ENCODE measurements at regions not wholly inside any gene's neighbourhood (a gene's known extent, or its start where the extent isn't known, plus 50 kb on each side); places are given as distances from the start of the nearest gene placed in this dataset.

DNA sequence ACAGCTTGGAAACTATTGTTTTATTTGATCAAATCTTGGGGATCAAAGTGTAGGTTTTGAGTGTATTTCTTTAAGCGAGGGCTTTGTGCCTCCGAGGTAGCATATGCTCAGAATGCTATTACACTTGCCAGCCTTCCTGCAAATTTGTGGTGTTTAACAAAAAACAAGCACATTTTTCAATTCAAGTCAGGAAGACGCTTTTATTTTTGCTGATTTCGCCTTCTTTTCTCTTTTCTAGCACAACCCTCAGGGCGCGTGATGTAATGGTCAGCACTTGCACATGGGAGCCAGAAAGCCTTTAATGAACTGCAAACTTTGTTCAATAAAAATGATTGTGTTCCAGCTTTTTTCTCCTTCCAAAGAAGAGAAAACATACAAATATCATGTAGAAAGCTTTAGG, 466.5 kb downstream of the PRKD1 start:
- WGBS, 3 donors = 77 to 82% (median 78%) methylated on average over 6 of the region's 6 CpGs
- Histone ChIP-seq H3K4me1 (ENCODE audit: insufficient read depth) (no peaks in the 10 kb centered on the region), H3K36me3 (no peaks in the 10 kb centered on the region), H3K4me3 (no peak overlapping the region), H3K27me3 (no peaks in the 10 kb centered on the region), H3K9me3 (no peaks in the 10 kb centered on the region), H3K27ac (no peak overlapping the region)
- no peak for TF ChIP-seq EP300 (IDR thresholded peaks at IDR 0.05)
- DNase-seq = no peak
- intact Hi-C loops (cut with DNase I) = no loop called here

DNA sequence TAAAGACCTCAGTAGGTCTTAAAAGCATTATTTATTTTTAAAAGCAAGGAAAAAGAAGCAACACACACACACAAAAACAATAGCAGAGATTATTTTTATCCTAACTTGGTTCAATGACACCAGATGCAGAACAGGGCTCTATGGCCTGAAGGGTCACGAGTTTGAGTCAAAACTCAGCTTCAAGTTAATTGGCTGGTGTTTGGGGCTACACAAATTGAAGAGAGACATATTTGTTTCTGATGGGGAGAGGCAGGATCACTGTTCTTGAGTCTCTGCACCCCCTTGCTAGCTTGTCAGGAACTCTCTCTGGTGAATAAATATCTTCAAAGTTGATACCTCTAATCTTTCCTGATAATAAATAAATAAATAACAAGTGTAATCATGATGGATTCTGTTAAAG, 466.1 kb downstream of the PRKD1 start:
- no peaks in the 10 kb centered on the region for H3K36me3 ChIP-seq
- 48 to 68% (median 51%) methylated on average over 1 of the region's 1 CpG for WGBS, 3 donors
- no peak for DNase-seq
- no peak overlapping the region for H3K4me3 ChIP-seq
- H3K27ac ChIP-seq = no peak overlapping the region
- intact Hi-C loops (cut with DNase I) = no loop called here
- no peaks in the 10 kb centered on the region for H3K4me1 ChIP-seq (ENCODE audit: insufficient read depth)
- no peak for TF ChIP-seq POLR2A (IDR thresholded peaks at IDR 0.05)
- H3K27me3 ChIP-seq = no peaks in the 10 kb centered on the region
- H3K9me3 ChIP-seq = no peaks in the 10 kb centered on the region

DNA sequence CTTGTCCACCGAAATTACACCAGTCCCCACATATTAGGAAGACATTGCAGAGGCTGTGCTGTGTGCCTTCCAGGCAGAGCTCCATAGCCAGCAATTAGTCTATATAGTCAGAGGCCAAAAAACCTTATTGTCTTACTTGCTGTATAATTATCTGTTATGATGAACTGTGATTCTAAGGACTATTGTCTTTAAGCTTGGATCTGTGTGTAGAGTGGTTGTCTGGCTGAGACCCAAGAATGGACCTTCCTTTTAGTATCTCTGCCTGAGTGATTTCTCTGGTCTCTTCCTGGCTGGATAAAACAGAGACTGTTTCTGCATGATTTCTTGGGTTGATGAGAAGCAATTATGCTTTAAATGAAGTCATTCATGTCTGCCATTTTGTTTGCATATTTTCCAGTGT, 465.3 kb downstream of the PRKD1 start:
- Histone ChIP-seq H3K4me3 (no peak overlapping the region), H3K9me3 (no peaks in the 10 kb centered on the region), H3K27ac (no peak overlapping the region), H3K27me3 (no peaks in the 10 kb centered on the region), H3K36me3 (no peaks in the 10 kb centered on the region), H3K4me1 (ENCODE audit: insufficient read depth) (no peaks in the 10 kb centered on the region)
- 86 to 93% (median 92%) methylated on average over 1 of the region's 1 CpG for WGBS, 3 donors
- DNase-seq = no peak
- TF ChIP-seq, protein P1, sequence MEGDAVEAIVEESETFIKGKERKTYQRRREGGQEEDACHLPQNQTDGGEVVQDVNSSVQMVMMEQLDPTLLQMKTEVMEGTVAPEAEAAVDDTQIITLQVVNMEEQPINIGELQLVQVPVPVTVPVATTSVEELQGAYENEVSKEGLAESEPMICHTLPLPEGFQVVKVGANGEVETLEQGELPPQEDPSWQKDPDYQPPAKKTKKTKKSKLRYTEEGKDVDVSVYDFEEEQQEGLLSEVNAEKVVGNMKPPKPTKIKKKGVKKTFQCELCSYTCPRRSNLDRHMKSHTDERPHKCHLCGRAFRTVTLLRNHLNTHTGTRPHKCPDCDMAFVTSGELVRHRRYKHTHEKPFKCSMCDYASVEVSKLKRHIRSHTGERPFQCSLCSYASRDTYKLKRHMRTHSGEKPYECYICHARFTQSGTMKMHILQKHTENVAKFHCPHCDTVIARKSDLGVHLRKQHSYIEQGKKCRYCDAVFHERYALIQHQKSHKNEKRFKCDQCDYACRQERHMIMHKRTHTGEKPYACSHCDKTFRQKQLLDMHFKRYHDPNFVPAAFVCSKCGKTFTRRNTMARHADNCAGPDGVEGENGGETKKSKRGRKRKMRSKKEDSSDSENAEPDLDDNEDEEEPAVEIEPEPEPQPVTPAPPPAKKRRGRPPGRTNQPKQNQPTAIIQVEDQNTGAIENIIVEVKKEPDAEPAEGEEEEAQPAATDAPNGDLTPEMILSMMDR (IDR thresholded peaks at IDR 0.05) = no peak
- TF ChIP-seq EP300 (IDR thresholded peaks at IDR 0.05) = no peak
- no peak for TF ChIP-seq POLR2A (IDR thresholded peaks at IDR 0.05)
- intact Hi-C loops (cut with DNase I) = no loop called here

DNA sequence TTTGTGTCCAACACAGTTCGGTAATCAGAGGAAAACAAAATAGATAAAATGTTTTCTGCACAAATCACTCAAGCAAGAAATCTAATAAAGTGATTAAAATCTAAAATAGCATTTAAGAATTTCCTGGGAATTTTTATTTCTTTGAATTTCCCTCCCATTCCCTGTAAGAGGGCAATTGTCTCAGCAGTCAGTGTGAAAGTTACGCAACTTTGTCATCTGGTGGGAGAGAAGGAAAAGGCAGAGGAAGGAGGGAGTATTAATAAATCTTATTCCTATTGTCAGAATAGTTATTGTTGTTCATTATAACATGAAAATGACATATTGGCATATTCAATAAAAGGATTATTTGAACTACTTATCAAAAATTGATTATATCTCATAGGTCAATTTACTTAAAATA, 464.9 kb downstream of the PRKD1 start:
- 88 to 95% (median 89%) methylated on average over 2 of the region's 2 CpGs for WGBS, 3 donors
- H3K9me3 ChIP-seq = no peaks in the 10 kb centered on the region
- H3K36me3 ChIP-seq = no peaks in the 10 kb centered on the region
- intact Hi-C loops (cut with DNase I) = no loop called here
- no peaks in the 10 kb centered on the region for H3K4me1 ChIP-seq (ENCODE audit: insufficient read depth)
- TF ChIP-seq, protein P1 (IDR thresholded peaks at IDR 0.05) = no peak
- no peak for TF ChIP-seq POLR2A (IDR thresholded peaks at IDR 0.05)
- TF ChIP-seq EP300 (IDR thresholded peaks at IDR 0.05) = no peak
- H3K4me3 ChIP-seq = no peak overlapping the region
- no peaks in the 10 kb centered on the region for H3K27me3 ChIP-seq
- no peak for DNase-seq
- no peak overlapping the region for H3K27ac ChIP-seq

DNA sequence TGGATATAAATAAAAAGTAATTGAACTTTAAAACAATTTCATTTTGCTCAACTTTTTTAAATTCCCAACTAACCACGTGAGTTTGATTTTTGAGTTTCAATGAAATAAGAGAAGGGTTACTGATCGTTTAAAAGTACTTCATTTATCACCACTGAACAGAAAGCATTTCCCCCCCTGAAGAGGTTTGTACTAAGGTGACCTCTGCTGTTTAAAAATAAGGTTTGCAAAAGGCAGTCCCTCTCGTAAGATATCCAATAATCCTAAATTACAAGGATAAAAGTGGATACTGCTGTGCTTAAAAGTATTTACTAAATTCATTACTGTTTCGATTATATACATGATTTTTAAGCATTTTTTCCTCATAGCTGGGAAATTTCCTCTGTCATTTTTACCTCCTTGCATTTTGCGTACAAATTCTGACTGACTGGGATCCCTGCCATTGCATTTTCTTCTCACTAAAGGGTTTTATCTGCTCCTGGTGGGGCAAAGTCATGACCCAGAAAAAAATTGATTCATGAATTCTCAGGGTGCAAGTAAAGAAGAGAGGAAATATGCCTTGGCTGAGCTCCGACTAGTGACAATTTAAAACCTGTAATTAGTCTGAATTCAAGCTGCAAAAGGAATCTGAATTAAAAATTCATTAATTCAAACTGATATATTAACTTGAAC, 463.8 kb downstream of the PRKD1 start:
- 17 to 21% (median 20%) methylated on average over 6 of the region's 6 CpGs for WGBS, 3 donors
- H3K27me3 ChIP-seq = no peaks in the 10 kb centered on the region
- H3K36me3 ChIP-seq = no peaks in the 10 kb centered on the region
- TF ChIP-seq POLR2A (IDR thresholded peaks at IDR 0.05) (no peak), EP300 (IDR thresholded peaks at IDR 0.05) (no peak)
- TF ChIP-seq, protein P1 (IDR thresholded peaks at IDR 0.05) = no peak
- no peaks in the 10 kb centered on the region for H3K9me3 ChIP-seq
- H3K4me3 ChIP-seq = no peak overlapping the region
- intact Hi-C loops (cut with DNase I) = no loop called here
- no peaks in the 10 kb centered on the region for H3K4me1 ChIP-seq (ENCODE audit: insufficient read depth)
- no peak overlapping the region for H3K27ac ChIP-seq
- DNase-seq = no peak
